GM12874 (cell line): ENCODE measurements at regions not wholly inside any gene's neighbourhood (a gene's known extent, or its start where the extent isn't known, plus 50 kb on each side); places are given as distances from the start of the nearest gene placed in this dataset.
A peak's percentile ranks its signal among the peaks of the same experiment; 100 is the strongest.

Experiments used
- CTCF ChIP-seq: IDR thresholded peaks from 2 replicates; pipeline ENCODE4 v1.5.1; 2011; ENCODE audit warnings: low read depth, mild to moderate bottlenecking, control low read depth, low read length, moderate library complexity; ENCODE audit not compliant: insufficient read depth

GRCh38 chr6:54729716-54730115 is 116.9 kb upstream of the FAM83B start:
- no peak for TF ChIP-seq CTCF

DNA sequence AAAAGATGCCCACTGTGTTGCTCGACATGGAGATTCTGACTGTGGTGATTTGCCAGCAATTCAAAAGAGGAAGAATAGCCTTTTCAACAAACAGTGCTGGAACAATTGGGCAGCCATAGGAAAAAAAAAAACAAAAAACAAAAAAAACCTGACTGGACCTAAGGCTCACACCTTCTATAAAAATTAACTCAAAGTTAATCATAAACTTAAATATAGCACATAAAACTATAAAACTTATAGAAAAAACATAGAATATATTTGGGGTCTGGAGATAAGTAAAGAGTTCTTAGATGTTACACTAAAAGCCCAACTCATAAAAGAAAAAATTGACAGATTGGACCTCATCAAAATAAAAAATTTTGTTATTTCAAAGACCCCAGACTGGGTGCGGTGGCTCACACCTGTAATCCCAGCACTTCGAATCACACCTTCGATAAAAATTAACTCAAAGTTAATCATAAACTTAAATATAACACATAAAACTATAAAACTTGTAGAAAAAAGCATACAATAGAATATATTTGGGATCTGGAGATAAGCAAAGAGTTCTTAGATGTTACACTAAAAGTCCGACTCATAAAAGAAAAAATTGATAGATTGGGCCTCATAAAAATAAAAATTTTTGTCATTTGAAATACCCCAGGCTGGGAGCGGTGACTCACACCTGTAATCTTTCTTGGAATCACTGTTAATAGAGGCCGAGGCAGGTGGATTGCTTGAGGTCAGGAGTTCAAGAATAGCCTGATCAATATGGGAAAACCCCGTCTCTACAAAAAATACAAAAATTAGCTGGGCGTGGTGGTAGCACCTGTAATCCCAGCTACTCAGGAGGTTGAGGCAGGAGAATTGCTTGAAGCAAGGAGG is 115.6 kb upstream of the FAM83B start:
- TF ChIP-seq CTCF: no peak

DNA sequence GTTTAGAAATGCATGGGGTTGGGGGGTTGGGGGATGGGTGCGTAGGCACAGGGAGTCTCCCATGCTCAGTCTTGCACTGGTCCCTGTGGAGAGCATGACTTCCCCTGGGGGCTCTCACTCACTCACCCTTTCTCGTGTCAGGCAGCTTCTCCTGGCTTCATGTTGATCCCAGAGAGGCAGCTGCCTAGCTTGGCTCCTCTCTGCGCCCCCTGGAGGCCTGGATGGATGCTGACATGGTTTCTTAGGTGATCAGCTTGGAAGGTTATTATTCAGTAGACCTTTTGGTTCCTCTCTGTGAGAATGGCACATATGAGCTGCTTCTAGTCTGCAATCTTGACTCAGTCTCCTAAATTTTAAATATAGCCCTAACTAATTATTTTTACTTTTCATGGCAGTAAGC is 109.3 kb upstream of the FAM83B start:
- TF ChIP-seq CTCF: peak; percentile 61

DNA sequence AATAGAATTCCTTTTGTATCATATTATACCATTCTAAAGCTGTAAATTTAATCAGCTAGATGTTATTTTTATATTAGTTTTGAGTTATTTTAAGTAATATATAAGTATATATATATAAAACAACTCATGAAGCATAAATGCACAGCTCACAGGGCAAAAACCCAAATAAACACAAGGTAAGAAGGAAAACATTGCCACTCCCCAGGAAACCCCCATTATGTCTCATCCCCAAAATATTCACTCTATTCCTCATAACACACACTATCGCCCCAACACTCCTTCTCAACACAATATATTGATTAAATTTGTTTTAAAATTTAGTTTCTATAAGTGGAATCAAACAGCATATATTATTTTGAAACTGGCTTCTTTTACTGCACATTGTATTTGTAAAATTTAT is 98.6 kb upstream of the FAM83B start:
- TF ChIP-seq CTCF: no peak

GRCh38 chr6:54754406-54754805 is 92.2 kb upstream of the FAM83B start:
- no peak for TF ChIP-seq CTCF

DNA sequence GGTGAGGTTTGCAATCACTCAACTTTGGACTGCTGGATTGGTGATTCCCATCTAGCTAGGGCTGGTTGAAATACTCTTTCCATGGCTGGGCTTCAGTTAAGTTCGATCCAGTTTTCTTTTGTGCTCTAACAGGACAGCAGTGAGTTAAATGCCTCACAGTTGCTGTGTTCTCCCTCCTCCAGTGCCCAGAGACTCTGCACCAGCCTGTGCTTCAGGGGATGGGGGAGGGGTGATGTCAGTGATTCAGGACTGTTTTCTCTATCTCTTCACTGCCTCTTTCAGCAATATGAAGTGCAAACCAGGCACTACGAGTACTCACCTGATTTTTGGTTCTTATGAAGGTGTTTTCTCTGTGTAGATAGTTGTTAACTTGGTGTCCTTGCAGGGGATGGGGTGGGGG is 88.2 kb upstream of the FAM83B start:
- TF ChIP-seq CTCF: no peak

GRCh38 chr6:54768494-54768893 is 78.1 kb upstream of the FAM83B start:
- no peak for TF ChIP-seq CTCF
